IPS-15b (cell line): ENCODE measurements at regions not wholly inside any gene's neighbourhood (a gene's known extent, or its start where the extent isn't known, plus 50 kb on each side); places are given as distances from the start of the nearest gene placed in this dataset.
"Not testable (repeated sequence)": the region's sequence is repeated elsewhere in the genome, so short reads cannot be mapped to it uniquely, and the experiment has no call there.

Experiments used
- H3K27me3 ChIP-seq: one replicate; pipeline ENCODE4 v1.6.1; 2013; ENCODE audit warnings: low read length; ENCODE audit not compliant: control insufficient read depth, insufficient read depth
- H3K36me3 ChIP-seq: one replicate; pipeline ENCODE4 v1.6.1; 2013; ENCODE audit warnings: low read length; ENCODE audit not compliant: control insufficient read depth, insufficient read depth
- H3K4me1 ChIP-seq: one replicate; pipeline ENCODE4 v1.6.1; 2013; ENCODE audit warnings: mild to moderate bottlenecking, low read length; ENCODE audit not compliant: control insufficient read depth, insufficient read depth
- H3K4me3 ChIP-seq: one replicate; pipeline ENCODE4 v1.5.1; 2013; ENCODE audit warnings: low read depth, low read length
- H3K9ac ChIP-seq: one replicate; pipeline ENCODE4 v1.6.1; 2013; ENCODE audit warnings: low read depth, mild to moderate bottlenecking, low read length
- H3K9me3 ChIP-seq: one replicate; pipeline ENCODE4 v1.6.1; 2013; ENCODE audit warnings: mild to moderate bottlenecking, low read length; ENCODE audit not compliant: control insufficient read depth, insufficient read depth

DNA sequence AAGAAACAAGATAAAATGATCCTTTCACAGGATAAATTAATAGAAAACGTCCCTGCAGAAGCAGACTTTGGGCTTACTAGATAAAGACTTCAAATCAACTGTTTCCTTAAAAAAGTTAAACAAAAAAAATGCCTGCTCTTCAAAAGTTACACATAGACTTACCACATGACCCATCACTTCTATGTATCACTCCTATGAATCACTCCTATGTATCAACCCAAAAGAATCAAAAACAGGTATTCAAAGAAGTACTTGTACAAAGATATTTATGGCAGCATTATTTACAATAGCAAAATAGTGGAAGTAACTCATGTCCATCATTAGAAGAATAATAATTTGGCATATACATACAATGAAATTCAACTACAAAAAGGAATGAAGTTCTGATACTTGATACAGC lies 56.3 kb upstream of the PRDM9 start:
- Histone ChIP-seq H3K9ac (no peak overlapping the region), H3K4me1 (no peaks in the 10 kb centered on the region), H3K9me3 (no peaks in the 10 kb centered on the region), H3K36me3 (no peaks in the 10 kb centered on the region), H3K27me3 (no peaks in the 10 kb centered on the region), H3K4me3 (no peak overlapping the region)

- no peak overlapping the region for H3K9ac ChIP-seq
- no peaks in the 10 kb centered on the region for H3K36me3 ChIP-seq
- no peaks in the 10 kb centered on the region for H3K9me3 ChIP-seq
- no peak overlapping the region for H3K4me3 ChIP-seq
- no peaks in the 10 kb centered on the region for H3K4me1 ChIP-seq
- H3K27me3 ChIP-seq = no peaks in the 10 kb centered on the region
These were observed 57.2 kb upstream of the PRDM9 start for GRCh38 chr5:23450187-23450586.

GRCh38 chr5:23448627-23449026 lies 58.8 kb upstream of the PRDM9 start:
- no peaks in the 10 kb centered on the region for H3K36me3 ChIP-seq
- no peak overlapping the region for H3K9ac ChIP-seq
- no peak overlapping the region for H3K4me3 ChIP-seq
- H3K4me1 ChIP-seq = no peaks in the 10 kb centered on the region
- H3K27me3 ChIP-seq = no peaks in the 10 kb centered on the region
- H3K9me3 ChIP-seq = no peaks in the 10 kb centered on the region

DNA sequence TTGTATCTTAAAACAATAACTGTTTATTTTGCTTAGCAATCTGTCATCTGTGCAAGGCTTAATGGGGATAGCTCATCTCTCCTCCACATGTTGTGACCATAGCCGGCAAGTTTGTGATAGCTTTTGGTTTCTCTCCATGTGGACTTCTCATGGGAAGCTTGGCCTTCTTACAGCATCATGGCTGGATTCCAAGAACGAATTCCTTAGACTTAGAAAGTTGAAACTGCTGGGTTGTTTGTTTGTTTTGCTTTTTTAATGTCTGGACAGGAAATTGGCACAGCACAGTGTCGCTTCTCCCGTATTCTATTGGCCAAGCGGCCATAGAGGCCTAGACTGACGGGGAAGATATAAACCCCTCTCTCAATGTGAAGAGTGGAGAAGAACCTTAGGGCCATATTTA lies 61.0 kb upstream of the PRDM9 start:
- no peak overlapping the region for H3K9ac ChIP-seq
- no peaks in the 10 kb centered on the region for H3K36me3 ChIP-seq
- H3K27me3 ChIP-seq = no peaks in the 10 kb centered on the region
- no peak overlapping the region for H3K4me3 ChIP-seq
- H3K4me1 ChIP-seq = no peaks in the 10 kb centered on the region
- no peaks in the 10 kb centered on the region for H3K9me3 ChIP-seq

- no peaks in the 10 kb centered on the region for H3K36me3 ChIP-seq
- no peak overlapping the region for H3K4me3 ChIP-seq
- H3K27me3 ChIP-seq = no peaks in the 10 kb centered on the region
- H3K4me1 ChIP-seq = no peaks in the 10 kb centered on the region
- no peak overlapping the region for H3K9ac ChIP-seq
- H3K9me3 ChIP-seq = no peaks in the 10 kb centered on the region
These were observed 61.8 kb upstream of the PRDM9 start for GRCh38 chr5:23445573-23445972.

- no peaks in the 10 kb centered on the region for H3K36me3 ChIP-seq
- H3K27me3 ChIP-seq = no peaks in the 10 kb centered on the region
- H3K4me1 ChIP-seq = no peaks in the 10 kb centered on the region
- no peak overlapping the region for H3K9ac ChIP-seq
- H3K9me3 ChIP-seq = no peaks in the 10 kb centered on the region
- H3K4me3 ChIP-seq = no peak overlapping the region
These were observed 66.7 kb upstream of the PRDM9 start for GRCh38 chr5:23440703-23441102.

DNA sequence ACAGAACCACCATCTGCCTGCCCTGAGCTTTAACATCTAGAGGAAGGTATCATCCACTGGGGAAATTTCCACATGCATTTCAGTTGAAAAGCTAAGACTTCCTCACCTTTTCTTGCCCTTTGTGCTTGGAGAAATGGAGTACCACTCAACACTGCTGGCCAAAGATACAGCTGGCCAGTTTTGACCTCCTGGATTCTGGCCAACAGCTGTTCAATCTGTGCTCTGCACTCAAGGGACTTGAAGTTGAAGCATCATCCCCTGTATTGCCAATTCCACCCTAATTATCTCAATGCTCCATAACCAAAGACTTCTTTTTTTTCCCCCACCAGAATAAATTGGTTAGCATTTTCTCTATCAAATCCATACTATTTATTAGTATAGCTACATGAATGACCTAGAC lies 70.4 kb upstream of the PRDM9 start:
- H3K4me3 ChIP-seq = no peak overlapping the region
- H3K27me3 ChIP-seq = no peaks in the 10 kb centered on the region
- no peaks in the 10 kb centered on the region for H3K9me3 ChIP-seq
- H3K4me1 ChIP-seq = no peaks in the 10 kb centered on the region
- no peak overlapping the region for H3K9ac ChIP-seq
- no peaks in the 10 kb centered on the region for H3K36me3 ChIP-seq

GRCh38 chr5:23433534-23434315 lies 73.7 kb upstream of the PRDM9 start:
- Histone ChIP-seq H3K27me3 (no peaks in the 10 kb centered on the region), H3K4me3 (no peak overlapping the region), H3K9me3 (no peaks in the 10 kb centered on the region), H3K36me3 (no peaks in the 10 kb centered on the region), H3K9ac (no peak overlapping the region), H3K4me1 (no peaks in the 10 kb centered on the region)

- no peaks in the 10 kb centered on the region for H3K27me3 ChIP-seq
- no peaks in the 10 kb centered on the region for H3K36me3 ChIP-seq
- no peak overlapping the region for H3K9ac ChIP-seq
These were observed 78.7 kb upstream of the PRDM9 start for GRCh38 chr5:23428705-23429104.

DNA sequence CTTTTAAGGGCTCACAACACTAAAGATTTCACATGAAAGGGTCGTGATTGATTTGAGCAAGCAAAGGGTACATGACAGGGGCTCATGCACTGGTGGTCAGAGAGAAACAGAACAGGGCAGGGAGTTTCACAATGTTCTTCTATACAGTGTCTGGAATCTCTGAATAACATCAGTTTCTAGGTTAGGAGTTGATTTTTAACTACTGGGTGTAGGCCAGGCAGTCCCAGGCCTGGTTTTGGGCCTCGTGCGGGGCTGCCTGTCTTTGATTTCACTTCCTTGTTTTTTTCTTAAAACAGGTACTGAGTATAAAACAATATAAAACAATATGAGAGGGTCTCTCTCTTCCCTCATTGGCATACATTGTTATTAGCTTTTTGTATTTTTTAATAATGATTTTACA lies 87.2 kb upstream of the PRDM9 start:
- not testable (repeated sequence) for H3K4me1 ChIP-seq, H3K9me3 ChIP-seq, H3K9ac ChIP-seq, H3K4me3 ChIP-seq, H3K36me3 ChIP-seq, H3K27me3 ChIP-seq

More at GRCh38 chr5:23428705-23429104, 78.7 kb upstream of the PRDM9 start:
- H3K4me3 ChIP-seq = no peak overlapping the region
- no peaks in the 10 kb centered on the region for H3K9me3 ChIP-seq
- no peaks in the 10 kb centered on the region for H3K4me1 ChIP-seq

DNA sequence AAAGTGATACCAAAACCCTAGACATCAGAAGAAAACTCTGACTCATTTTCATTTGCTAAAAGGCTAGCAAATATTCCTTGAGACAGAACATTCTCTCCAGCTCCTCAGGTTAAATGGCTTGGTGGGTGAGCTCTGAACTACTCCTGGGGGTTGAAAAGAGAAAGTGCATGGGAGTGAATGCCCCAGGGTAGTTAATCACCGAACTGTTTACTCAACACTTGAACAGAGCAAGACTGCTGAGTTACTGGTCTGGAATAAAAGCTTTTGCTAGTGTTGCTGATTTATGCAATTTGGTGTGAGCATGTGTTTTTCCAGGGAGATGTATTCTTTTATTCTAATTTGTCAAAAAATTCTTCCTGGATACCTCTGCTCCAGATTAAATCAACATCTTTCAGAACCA lies 88.3 kb upstream of the PRDM9 start:
- no peak overlapping the region for H3K4me3 ChIP-seq
- no peaks in the 10 kb centered on the region for H3K36me3 ChIP-seq
- H3K9me3 ChIP-seq = peaks cover 2% of the 10 kb centered on the region
- no peak overlapping the region for H3K9ac ChIP-seq
- H3K4me1 ChIP-seq = no peaks in the 10 kb centered on the region
- no peaks in the 10 kb centered on the region for H3K27me3 ChIP-seq

DNA sequence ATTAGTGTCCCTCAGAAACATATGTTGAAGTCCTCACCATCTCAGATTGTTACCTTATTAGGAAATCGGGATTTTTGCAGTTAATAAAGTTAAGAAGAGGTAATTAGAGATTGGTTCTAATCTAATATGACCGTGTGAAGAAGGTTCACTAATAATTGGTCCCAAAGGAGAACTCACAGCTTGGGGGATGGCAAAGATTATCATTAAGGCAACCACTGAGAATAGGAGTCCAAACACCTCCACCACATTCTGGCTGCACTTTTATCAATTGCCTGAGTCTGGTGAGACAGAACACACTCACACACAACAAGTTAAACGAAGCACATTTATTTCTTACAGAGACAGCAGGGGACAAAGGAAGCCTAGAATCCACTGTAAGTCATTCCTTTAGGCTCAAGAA lies 94.9 kb upstream of the PRDM9 start:
- Histone ChIP-seq H3K9me3 (no peaks in the 10 kb centered on the region), H3K27me3 (no peaks in the 10 kb centered on the region), H3K36me3 (no peaks in the 10 kb centered on the region), H3K9ac (no peak overlapping the region), H3K4me1 (no peaks in the 10 kb centered on the region), H3K4me3 (no peak overlapping the region)
